ENCODE measurements at regions not wholly inside any gene's neighbourhood (a gene's known extent, or its start where the extent isn't known, plus 50 kb on each side); places are given as distances from the start of the nearest gene placed in this dataset.

GRCh38 chr2:128550801-128551416 lies 232.2 kb upstream of the HS6ST1 start:
- WGBS (ENCODE audit: low lambda C conversion rate, missing lambda C conversion rate): 96% methylated on average over 9 of the region's 9 CpGs
- no peaks in the 10 kb centered on the region for H3K9me2 ChIP-seq (replicated peaks; ENCODE audit: insufficient read depth)
- H3K9me3 ChIP-seq (ENCODE audit: low read depth): no peaks in the 10 kb centered on the region
- H3K79me2 ChIP-seq: no peaks in the 10 kb centered on the region
- H3K27ac ChIP-seq: no peak overlapping the region
- no peaks in the 10 kb centered on the region for H3K27me3 ChIP-seq
- no peaks in the 10 kb centered on the region for H4K20me1 ChIP-seq (ENCODE audit: insufficient read depth, poor library complexity, severe bottlenecking)
- no peak overlapping the region for H3K4me3 ChIP-seq
- no peak overlapping the region for H3K4me2 ChIP-seq
- no peaks in the 10 kb centered on the region for H3K4me1 ChIP-seq (ENCODE audit: insufficient read depth)
- H2AFZ ChIP-seq: no peak overlapping the region
- no peaks in the 10 kb centered on the region for H3K36me3 ChIP-seq (replicated peaks; ENCODE audit: insufficient read depth, low read depth)
- no peak for DNase-seq (ENCODE audit: low spot score)
- TF ChIP-seq CTCF (IDR thresholded peaks at IDR 0.05; ENCODE audit: poor library complexity) (no peak), EZH2phosphoT487 (IDR thresholded peaks at IDR 0.05; ENCODE audit: low read depth, severe bottlenecking, unreplicated experiment) (no peak), EZH2 (IDR thresholded peaks at IDR 0.05; ENCODE audit: borderline replicate concordance) (no peak)

- Histone ChIP-seq H3K27me3 (no peaks in the 10 kb centered on the region), H2AFZ (no peak overlapping the region), H3K4me2 (no peak overlapping the region), H3K9me2 (replicated peaks; ENCODE audit: insufficient read depth) (no peaks in the 10 kb centered on the region), H3K27ac (no peak overlapping the region), H3K4me3 (no peak overlapping the region), H3K4me1 (ENCODE audit: insufficient read depth) (no peaks in the 10 kb centered on the region), H3K79me2 (no peaks in the 10 kb centered on the region), H3K36me3 (replicated peaks; ENCODE audit: insufficient read depth, low read depth) (no peaks in the 10 kb centered on the region), H3K9me3 (ENCODE audit: low read depth) (no peaks in the 10 kb centered on the region), H4K20me1 (ENCODE audit: insufficient read depth, poor library complexity, severe bottlenecking) (no peaks in the 10 kb centered on the region)
- no peak for DNase-seq (ENCODE audit: low spot score)
- WGBS (ENCODE audit: low lambda C conversion rate, missing lambda C conversion rate): 96% methylated on average over 7 of the region's 7 CpGs
- no peak for TF ChIP-seq EZH2 (IDR thresholded peaks at IDR 0.05; ENCODE audit: borderline replicate concordance)
- TF ChIP-seq CTCF (IDR thresholded peaks at IDR 0.05; ENCODE audit: poor library complexity): no peak
Measured at GRCh38 chr2:128551435-128551834, 232.8 kb upstream of the HS6ST1 start.

GRCh38 chr2:128552141-128552805 lies 233.6 kb upstream of the HS6ST1 start:
- TF ChIP-seq CTCF (IDR thresholded peaks at IDR 0.05; ENCODE audit: poor library complexity): no peak
- no peak for TF ChIP-seq EZH2phosphoT487 (IDR thresholded peaks at IDR 0.05; ENCODE audit: low read depth, severe bottlenecking, unreplicated experiment)
- TF ChIP-seq EZH2 (IDR thresholded peaks at IDR 0.05; ENCODE audit: borderline replicate concordance): no peak
- no peaks in the 10 kb centered on the region for H3K36me3 ChIP-seq (replicated peaks; ENCODE audit: insufficient read depth, low read depth)
- no peaks in the 10 kb centered on the region for H3K9me3 ChIP-seq (ENCODE audit: low read depth)
- WGBS (ENCODE audit: low lambda C conversion rate, missing lambda C conversion rate): 90% methylated on average over 8 of the region's 8 CpGs
- H3K27me3 ChIP-seq: no peaks in the 10 kb centered on the region
- no peaks in the 10 kb centered on the region for H4K20me1 ChIP-seq (ENCODE audit: insufficient read depth, poor library complexity, severe bottlenecking)
- no peaks in the 10 kb centered on the region for H3K79me2 ChIP-seq
- no peak overlapping the region for H3K4me2 ChIP-seq
- H3K27ac ChIP-seq: no peak overlapping the region
- no peaks in the 10 kb centered on the region for H3K9me2 ChIP-seq (replicated peaks; ENCODE audit: insufficient read depth)
- DNase-seq (ENCODE audit: low spot score): no peak
- no peaks in the 10 kb centered on the region for H3K4me1 ChIP-seq (ENCODE audit: insufficient read depth)
- no peak overlapping the region for H2AFZ ChIP-seq
- H3K4me3 ChIP-seq: no peak overlapping the region
